GM12872 (cell line): ENCODE measurements at regions not wholly inside any gene's neighbourhood (a gene's known extent, or its start where the extent isn't known, plus 50 kb on each side); places are given as distances from the start of the nearest gene placed in this dataset.

ENCODE experiments used
- TF ChIP-seq, protein P1 (sequence below): IDR thresholded peaks from 3 replicates; pipeline ENCODE4 v1.5.1; 2011; ENCODE audit warnings: low read depth, mild to moderate bottlenecking, low read length, moderate library complexity; ENCODE audit not compliant: insufficient read depth

- TF ChIP-seq, protein P1, sequence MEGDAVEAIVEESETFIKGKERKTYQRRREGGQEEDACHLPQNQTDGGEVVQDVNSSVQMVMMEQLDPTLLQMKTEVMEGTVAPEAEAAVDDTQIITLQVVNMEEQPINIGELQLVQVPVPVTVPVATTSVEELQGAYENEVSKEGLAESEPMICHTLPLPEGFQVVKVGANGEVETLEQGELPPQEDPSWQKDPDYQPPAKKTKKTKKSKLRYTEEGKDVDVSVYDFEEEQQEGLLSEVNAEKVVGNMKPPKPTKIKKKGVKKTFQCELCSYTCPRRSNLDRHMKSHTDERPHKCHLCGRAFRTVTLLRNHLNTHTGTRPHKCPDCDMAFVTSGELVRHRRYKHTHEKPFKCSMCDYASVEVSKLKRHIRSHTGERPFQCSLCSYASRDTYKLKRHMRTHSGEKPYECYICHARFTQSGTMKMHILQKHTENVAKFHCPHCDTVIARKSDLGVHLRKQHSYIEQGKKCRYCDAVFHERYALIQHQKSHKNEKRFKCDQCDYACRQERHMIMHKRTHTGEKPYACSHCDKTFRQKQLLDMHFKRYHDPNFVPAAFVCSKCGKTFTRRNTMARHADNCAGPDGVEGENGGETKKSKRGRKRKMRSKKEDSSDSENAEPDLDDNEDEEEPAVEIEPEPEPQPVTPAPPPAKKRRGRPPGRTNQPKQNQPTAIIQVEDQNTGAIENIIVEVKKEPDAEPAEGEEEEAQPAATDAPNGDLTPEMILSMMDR: no peak
These were observed 111.6 kb downstream of the SLC4A3 start for GRCh38 chr2:219739066-219739465.

DNA sequence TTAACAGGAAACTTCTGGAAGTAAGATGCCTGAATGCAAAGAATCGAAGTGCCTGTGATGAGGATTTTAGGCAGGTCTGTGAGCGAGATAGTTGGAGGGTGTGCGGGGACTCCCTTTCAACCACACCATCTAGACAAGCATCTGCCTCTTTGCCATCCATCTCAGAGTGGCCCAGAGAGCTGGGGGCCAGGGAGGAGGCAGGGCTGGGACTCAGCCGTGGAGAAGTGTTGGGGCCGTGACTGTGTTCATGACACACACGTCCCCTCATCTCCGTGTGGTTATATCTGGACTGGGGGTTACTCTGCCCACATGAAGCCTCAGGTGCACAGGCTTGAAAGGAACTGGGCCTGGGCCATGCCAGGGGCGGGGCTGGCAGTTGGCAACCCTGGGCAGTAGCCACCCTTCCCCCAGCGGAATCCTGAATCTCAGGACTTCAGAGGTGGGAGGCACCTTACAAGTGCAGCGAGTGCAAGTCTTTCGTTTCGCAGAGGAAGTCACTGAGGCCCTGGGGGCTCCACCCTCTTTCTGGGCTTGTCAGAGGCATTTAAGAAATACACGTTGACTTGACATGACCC lies 112.5 kb downstream of the SLC4A3 start:
- TF ChIP-seq, protein P1: no peak

DNA sequence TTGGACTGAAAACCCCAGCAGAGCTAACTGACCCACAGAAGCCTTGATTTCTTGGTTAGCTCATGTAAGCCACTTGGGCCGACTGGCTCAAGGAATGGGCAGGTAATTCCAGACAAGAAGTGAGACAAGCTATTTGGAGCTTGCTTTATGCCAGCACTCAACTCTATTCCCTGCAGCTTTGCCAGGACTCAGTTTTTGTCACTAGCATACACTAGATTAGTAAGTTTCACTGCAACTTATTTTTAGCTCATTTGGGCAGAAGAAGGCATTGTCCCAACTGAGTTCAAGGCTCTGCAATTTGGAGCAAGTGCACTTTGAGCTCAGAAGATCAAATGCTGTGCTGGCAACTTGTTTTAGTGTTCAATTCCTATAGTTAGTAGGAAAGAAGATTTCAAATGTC lies 116.1 kb downstream of the SLC4A3 start:
- TF ChIP-seq, protein P1: no peak

GRCh38 chr2:219744066-219744465 lies 116.6 kb downstream of the SLC4A3 start:
- TF ChIP-seq, protein P1: no peak

DNA sequence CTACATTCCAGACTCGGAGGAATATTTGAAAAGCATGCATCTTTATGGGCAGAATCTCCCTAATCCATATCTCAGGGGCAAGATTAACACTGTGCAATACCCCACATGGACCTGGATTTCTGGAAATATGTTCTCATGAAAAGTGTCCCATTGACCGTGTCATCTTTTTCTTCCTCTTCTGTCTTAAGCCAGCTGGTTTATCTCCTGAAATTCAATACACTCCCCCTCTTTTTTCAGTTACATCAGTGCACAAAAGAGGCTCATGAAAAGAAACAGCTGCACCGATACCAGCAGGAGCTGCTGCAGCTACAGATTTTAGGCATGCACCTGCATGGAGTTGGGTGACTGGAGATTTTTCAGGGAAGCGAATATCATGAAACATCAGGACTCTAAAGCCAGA lies 117.2 kb downstream of the SLC4A3 start:
- TF ChIP-seq, protein P1: no peak

- TF ChIP-seq, protein P1: no peak
These were observed 120.2 kb downstream of the SLC4A3 start for GRCh38 chr2:219747637-219748036.

DNA sequence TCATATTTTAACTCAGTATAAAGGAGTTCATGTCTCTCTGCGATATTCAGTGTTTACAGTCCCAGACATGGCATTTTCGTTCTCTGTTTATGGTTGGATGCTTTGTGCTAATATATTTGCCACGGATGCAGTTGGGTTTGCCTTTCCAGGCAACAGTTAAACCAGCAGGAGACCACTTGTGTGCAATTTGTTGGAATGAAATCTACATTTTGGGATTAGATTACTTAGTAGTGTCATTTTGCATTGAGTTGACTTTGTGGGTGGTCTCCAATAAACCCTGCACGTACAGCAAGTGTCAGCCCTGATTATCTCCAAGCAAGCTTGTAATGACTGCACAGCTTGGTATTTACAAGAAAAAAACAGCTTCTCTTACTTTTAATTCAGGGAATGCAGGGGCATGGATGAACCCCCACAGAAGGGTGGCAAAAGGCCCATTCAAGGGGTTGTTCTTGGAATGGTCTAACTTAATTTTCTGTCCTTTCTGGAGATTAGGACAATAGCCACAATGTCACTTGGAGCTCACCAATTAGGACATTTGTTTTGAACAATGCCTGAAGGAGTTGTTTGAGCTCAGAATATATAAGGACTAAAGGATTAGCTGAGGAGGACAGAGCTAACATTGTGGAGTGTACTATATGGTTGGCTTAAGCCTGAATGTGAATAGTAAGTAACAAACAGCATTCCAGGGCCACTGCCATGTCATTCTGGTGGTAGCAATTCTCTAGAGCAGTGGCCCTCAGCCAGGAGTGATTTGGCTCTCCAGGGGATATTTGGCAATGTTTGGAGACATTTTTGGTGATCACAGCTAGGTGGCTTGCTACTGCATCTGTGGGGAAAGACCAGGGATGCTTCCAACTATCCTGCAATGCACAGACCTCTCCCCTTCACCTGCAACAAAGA lies 121.5 kb downstream of the SLC4A3 start:
- TF ChIP-seq, protein P1: no peak
